ENCODE measurements at regions not wholly inside any gene's neighbourhood (a gene's known extent, or its start where the extent isn't known, plus 50 kb on each side); places are given as distances from the start of the nearest gene placed in this dataset.

GRCh38 chr7:10429511-10429910, 544.2 kb upstream of the PHF14 start:
- ChIA-PET POLR2A (no interaction called here), CTCF (no interaction called here)
- H3K27ac Mint-ChIP-seq, result no peak overlapping the region
- ATAC-seq (peak; percentile 18; the same call in 1 of the 2 replicates), DNase-seq (ENCODE audit: low spot score) (no peak)
- H3K4me3 Mint-ChIP-seq, result no peak overlapping the region
- H3K4me1 Mint-ChIP-seq, result no peaks in the 10 kb centered on the region
- no peaks in the 10 kb centered on the region for H3K27me3 Mint-ChIP-seq (ENCODE audit: low read depth)
- peaks cover 6% of the 10 kb centered on the region for H3K9me3 Mint-ChIP-seq
- no peak for TF ChIP-seq ERG (CRISPR knock-in tag; IDR thresholded peaks at IDR 0.05)
- no peak for TF ChIP-seq NFYB (CRISPR knock-in tag; conservative IDR thresholded peaks at IDR 0.05; ENCODE audit: low read depth)
- no peak for TF ChIP-seq MXD4 (CRISPR knock-in tag; IDR thresholded peaks at IDR 0.05; ENCODE audit: borderline replicate concordance)
- H3K36me3 Mint-ChIP-seq, result no peaks in the 10 kb centered on the region

- no peak for DNase-seq (ENCODE audit: low spot score)
- H3K36me3 Mint-ChIP-seq, result no peaks in the 10 kb centered on the region
- TF ChIP-seq CTCF (IDR thresholded peaks at IDR 0.05), result no peak
- no peak for TF ChIP-seq ZNF317 (CRISPR knock-in tag; IDR thresholded peaks at IDR 0.05; ENCODE audit: borderline replicate concordance, low read depth)
- no peak for TF ChIP-seq SMAD3 (CRISPR knock-in tag; IDR thresholded peaks at IDR 0.05; ENCODE audit: borderline replicate concordance)
- TF ChIP-seq STAT6 (CRISPR knock-in tag; conservative IDR thresholded peaks at IDR 0.05; ENCODE audit: low read depth), result no peak
- TF ChIP-seq GTF2I (CRISPR knock-in tag; conservative IDR thresholded peaks at IDR 0.05), result no peak
- TF ChIP-seq ZBTB21 (CRISPR knock-in tag; IDR thresholded peaks at IDR 0.05; ENCODE audit: borderline replicate concordance), result no peak
- TF ChIP-seq PREB (CRISPR knock-in tag; IDR thresholded peaks at IDR 0.05; ENCODE audit: borderline replicate concordance), result no peak
- TF ChIP-seq ZNF138 (CRISPR knock-in tag; conservative IDR thresholded peaks at IDR 0.05), result no peak
- no peak for TF ChIP-seq ATF1 (CRISPR knock-in tag; IDR thresholded peaks at IDR 0.05)
- ChIA-PET POLR2A (no interaction called here), CTCF (no interaction called here)
- no peaks in the 10 kb centered on the region for H3K4me1 Mint-ChIP-seq
- H3K9me3 Mint-ChIP-seq, result peaks cover 7% of the 10 kb centered on the region
- ATAC-seq, result no peak
- no peak overlapping the region for H3K27ac Mint-ChIP-seq
- H3K4me3 Mint-ChIP-seq, result no peak overlapping the region
- H3K27me3 Mint-ChIP-seq (ENCODE audit: low read depth), result no peaks in the 10 kb centered on the region
These were observed 537.4 kb upstream of the PHF14 start for GRCh38 chr7:10436302-10436701.

- H3K9me3 Mint-ChIP-seq, result peaks cover 29% of the 10 kb centered on the region
- ATAC-seq, result no peak
- no peak for TF ChIP-seq NFE2L1 (CRISPR knock-in tag; IDR thresholded peaks at IDR 0.05)
- CTCF ChIA-PET, result no interaction called here
- no peak for DNase-seq (ENCODE audit: low spot score)
- H3K27me3 Mint-ChIP-seq (ENCODE audit: low read depth), result no peaks in the 10 kb centered on the region
- no peaks in the 10 kb centered on the region for H3K4me1 Mint-ChIP-seq
- H3K4me3 Mint-ChIP-seq, result no peak overlapping the region
- H3K27ac Mint-ChIP-seq, result no peak overlapping the region
- peaks cover 5% of the 10 kb centered on the region; the same call in 1 of the 2 replicates for H3K36me3 Mint-ChIP-seq
- POLR2A ChIA-PET, result no interaction called here
These were observed 534.6 kb upstream of the PHF14 start for GRCh38 chr7:10439027-10439426.

GRCh38 chr7:10455936-10456335, 517.7 kb upstream of the PHF14 start:
- Mint-ChIP-seq H3K4me3 (no peak overlapping the region), H3K9me3 (peaks cover 71% of the 10 kb centered on the region), H3K27ac (no peak overlapping the region), H3K27me3 (ENCODE audit: low read depth) (no peaks in the 10 kb centered on the region; the same call in 1 of the 2 replicates), H3K36me3 (peaks cover 21% of the 10 kb centered on the region), H3K4me1 (no peaks in the 10 kb centered on the region)
- DNase-seq (ENCODE audit: low spot score) (no peak), ATAC-seq (no peak)
- POLR2A ChIA-PET, result no interaction called here
- CTCF ChIA-PET, result no interaction called here
- no peak for TF ChIP-seq JUN (CRISPR knock-in tag; IDR thresholded peaks at IDR 0.05)
- TF ChIP-seq ZNF416 (CRISPR knock-in tag; IDR thresholded peaks at IDR 0.05), result no peak
- TF ChIP-seq ATF6 (CRISPR knock-in tag; IDR thresholded peaks at IDR 0.05), result no peak
- no peak for TF ChIP-seq IRF2 (CRISPR knock-in tag; IDR thresholded peaks at IDR 0.05; ENCODE audit: borderline replicate concordance, low read depth)
- TF ChIP-seq FOXK1 (CRISPR knock-in tag; IDR thresholded peaks at IDR 0.05), result no peak
- TF ChIP-seq SMAD4 (CRISPR knock-in tag; IDR thresholded peaks at IDR 0.05), result no peak
- TF ChIP-seq CREM (CRISPR knock-in tag; IDR thresholded peaks at IDR 0.05), result no peak
- TF ChIP-seq MAX (CRISPR knock-in tag; IDR thresholded peaks at IDR 0.05), result no peak
- no peak for TF ChIP-seq EMX1 (CRISPR knock-in tag; IDR thresholded peaks at IDR 0.05)

Measured in WTC11 (cell line).